C4-2B (cell line): ENCODE measurements at regions not wholly inside any gene's neighbourhood (a gene's known extent, or its start where the extent isn't known, plus 50 kb on each side); places are given as distances from the start of the nearest gene placed in this dataset.
"Not testable (repeated sequence)": the region's sequence is repeated elsewhere in the genome, so short reads cannot be mapped to it uniquely, and the experiment has no call there.

Source experiments
- H3K27ac ChIP-seq: fragments of 450-650 bp; 2 replicates; pipeline ENCODE4 v1.5.1; 2017
- ZFX ChIP-seq: fragments of 450-650 bp; IDR thresholded peaks from 2 replicates; pipeline ENCODE4 v1.6.1; 2017
- TF ChIP-seq, protein P1 (sequence below): fragments of 450-650 bp; conservative IDR thresholded peaks from 2 replicates; pipeline ENCODE4 v1.5.1; 2017; ENCODE audit warnings: mild to moderate bottlenecking

DNA sequence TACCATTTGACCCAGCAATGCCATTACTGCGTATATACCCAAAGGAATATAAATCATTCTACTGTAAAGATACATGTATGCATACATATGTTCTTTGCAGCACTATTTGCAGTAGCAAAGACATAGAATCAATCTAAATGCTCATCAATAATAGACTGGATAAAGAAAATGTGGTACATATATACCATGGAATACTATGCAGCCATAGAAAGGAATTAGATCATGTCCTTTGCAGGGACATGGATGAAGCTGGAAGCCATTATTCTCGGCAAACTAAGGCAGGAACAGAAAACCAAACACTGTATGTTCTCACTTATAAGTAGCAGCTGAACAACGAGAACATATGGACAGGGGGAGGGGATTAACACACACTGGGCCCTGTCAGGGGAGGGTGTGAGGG is 54.8 kb upstream of the ZNF30 start:
- not testable (repeated sequence) for H3K27ac ChIP-seq

- no peak overlapping the region for H3K27ac ChIP-seq
Measured at GRCh38 chr19:34867631-34868030, 59.1 kb upstream of the ZNF30 start.

GRCh38 chr19:34865225-34865624 is 61.5 kb upstream of the ZNF30 start:
- not testable (repeated sequence) for H3K27ac ChIP-seq

More at GRCh38 chr19:34867631-34868030, 59.1 kb upstream of the ZNF30 start:
- TF ChIP-seq ZFX = no peak
- TF ChIP-seq, protein P1, sequence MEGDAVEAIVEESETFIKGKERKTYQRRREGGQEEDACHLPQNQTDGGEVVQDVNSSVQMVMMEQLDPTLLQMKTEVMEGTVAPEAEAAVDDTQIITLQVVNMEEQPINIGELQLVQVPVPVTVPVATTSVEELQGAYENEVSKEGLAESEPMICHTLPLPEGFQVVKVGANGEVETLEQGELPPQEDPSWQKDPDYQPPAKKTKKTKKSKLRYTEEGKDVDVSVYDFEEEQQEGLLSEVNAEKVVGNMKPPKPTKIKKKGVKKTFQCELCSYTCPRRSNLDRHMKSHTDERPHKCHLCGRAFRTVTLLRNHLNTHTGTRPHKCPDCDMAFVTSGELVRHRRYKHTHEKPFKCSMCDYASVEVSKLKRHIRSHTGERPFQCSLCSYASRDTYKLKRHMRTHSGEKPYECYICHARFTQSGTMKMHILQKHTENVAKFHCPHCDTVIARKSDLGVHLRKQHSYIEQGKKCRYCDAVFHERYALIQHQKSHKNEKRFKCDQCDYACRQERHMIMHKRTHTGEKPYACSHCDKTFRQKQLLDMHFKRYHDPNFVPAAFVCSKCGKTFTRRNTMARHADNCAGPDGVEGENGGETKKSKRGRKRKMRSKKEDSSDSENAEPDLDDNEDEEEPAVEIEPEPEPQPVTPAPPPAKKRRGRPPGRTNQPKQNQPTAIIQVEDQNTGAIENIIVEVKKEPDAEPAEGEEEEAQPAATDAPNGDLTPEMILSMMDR = no peak

DNA sequence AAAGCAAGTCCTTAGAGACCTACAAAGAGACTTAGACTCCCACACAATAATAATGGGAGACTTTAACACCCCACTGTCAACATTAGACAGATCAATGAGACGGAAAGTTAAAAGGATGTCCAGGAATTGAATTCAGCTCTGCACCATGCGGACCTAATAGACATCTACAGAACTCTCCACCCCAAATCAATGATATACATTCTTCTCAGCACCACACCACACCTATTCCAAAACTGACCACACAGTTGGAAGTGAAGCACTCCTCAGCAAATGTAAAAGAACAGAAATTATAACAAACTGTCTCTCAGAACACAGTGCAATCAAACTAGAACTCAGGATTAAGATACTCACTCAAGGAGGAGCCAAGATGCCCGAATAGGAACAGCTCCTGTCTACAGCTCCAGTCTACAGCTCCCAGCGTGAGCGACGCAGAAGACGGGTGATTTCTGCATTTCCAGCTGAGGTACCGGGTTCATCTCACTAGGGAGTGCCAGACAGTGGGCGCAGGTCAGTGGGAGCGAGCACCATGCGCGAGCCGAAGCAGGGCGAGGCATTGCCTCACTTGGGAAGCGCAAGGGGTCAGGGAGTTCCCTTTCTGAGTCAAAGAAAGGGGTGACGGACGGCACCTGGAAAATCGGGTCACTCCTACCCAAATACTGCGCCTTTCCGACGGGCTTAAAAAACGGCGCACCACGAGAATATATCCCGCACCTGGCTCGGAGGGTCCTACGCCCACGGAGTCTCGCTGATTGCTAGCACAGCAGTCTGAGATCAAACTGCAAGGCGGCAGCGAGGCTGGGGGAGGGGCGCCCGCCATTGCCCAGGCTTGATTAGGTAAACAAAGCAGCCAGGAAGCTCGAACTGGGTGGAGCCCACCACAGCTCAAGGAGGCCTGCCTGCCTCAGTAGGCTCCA is 66.6 kb upstream of the ZNF30 start:
- peak overlapping the region; percentile 54 for H3K27ac ChIP-seq

GRCh38 chr19:34859325-34859724 is 67.4 kb upstream of the ZNF30 start:
- not testable (repeated sequence) for H3K27ac ChIP-seq

GRCh38 chr19:34856052-34856451 is 70.7 kb upstream of the ZNF30 start:
- no peak overlapping the region for H3K27ac ChIP-seq
- no peak for TF ChIP-seq ZFX
- TF ChIP-seq, protein P1 = no peak

- TF ChIP-seq, protein P1 = no peak
- no peak for TF ChIP-seq ZFX
- no peak overlapping the region for H3K27ac ChIP-seq
Measured at GRCh38 chr19:34853369-34853768, 73.3 kb upstream of the ZNF30 start.

DNA sequence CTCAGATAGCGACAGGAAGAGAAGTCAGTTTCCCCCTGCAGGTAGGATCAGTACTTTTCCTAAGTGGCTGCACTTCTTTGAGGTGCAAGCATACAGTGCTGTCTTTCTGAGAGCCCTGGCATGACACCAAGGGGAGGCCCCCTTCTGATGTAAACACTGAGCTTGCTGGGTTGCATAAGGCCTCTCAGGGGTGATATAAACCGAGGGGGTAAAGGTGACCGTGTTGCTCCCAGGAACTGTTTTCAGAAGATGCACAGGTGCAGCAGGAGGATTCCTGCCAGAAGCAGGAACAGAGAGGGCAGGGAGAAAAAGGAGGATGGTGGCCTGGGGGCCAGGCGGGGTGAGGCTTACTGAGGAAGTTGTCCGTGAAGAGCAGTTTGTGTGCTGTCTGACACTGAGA is 74.0 kb upstream of the ZNF30 start:
- 0 out of 2 replicates have a peak, but pooled peaks have one; percentile 15 for TF ChIP-seq ZFX
- TF ChIP-seq, protein P1 = no peak
- no peak overlapping the region for H3K27ac ChIP-seq

DNA sequence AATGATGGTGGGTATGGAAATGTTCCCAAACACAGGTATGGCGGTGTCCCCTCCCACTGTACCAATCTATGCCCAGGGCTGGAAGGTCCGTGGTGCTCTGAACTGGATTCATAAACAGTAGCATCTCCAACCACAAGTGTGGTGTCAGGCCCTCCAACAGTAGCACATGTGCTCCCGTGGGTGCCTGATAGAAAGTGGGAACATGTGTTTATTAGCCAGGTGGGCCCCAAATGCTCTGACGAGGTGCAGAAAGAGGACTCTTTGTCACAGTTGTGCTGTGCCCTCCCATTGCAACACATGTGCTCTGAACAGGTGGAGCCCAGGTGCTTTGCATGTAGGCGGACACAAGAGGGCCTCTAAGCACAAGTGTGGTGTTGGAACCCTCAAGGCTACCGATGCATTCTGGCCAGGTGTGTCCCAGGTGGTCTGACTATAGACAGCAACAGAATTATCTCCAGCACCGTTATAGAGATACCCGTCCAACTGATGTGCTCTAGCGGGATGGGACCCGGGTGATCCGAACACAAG is 75.4 kb upstream of the ZNF30 start:
- H3K27ac ChIP-seq = no peak overlapping the region
- no peak for TF ChIP-seq ZFX
- TF ChIP-seq, protein P1 = peak; percentile 36
